GM21825 (cell line): ENCODE measurements at regions not wholly inside any gene's neighbourhood (a gene's known extent, or its start where the extent isn't known, plus 50 kb on each side); places are given as distances from the start of the nearest gene placed in this dataset.

Source experiments
- ATAC-seq: cut with Tn5 transposase; IDR thresholded peaks from one replicate; pipeline ENCODE4 v1.9.1; 2021; ENCODE audit warnings: mild to moderate bottlenecking, moderate library complexity; ENCODE audit not compliant: unreplicated experiment

- no peak for ATAC-seq
Observed at GRCh38 chr3:80096909-80097308, 329.1 kb upstream of the ROBO1 start.

GRCh38 chr3:80094589-80094988 is 326.8 kb upstream of the ROBO1 start:
- ATAC-seq: no peak

GRCh38 chr3:80087767-80088166 is 320.0 kb upstream of the ROBO1 start:
- ATAC-seq: no peak

- no peak for ATAC-seq
Observed at GRCh38 chr3:80086426-80086825, 318.6 kb upstream of the ROBO1 start.

DNA sequence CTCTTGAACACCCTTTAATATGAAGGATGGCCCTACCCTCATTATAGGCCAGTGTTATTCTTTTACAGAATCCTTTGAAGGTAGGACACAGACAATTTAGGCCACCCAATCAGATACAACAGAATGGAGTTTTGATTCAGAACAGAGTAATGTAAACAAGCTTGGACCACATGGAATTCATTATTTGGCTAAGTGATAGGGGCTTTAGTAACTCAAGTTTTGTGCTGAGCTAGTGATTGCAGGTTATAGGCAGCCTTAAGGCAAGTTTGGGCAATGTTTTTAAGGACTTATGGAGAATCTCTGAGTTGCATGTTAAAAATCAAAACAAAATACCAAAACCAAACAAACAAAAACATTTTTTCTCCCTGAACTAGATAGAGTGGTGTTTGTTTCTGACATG is 312.1 kb upstream of the ROBO1 start:
- no peak for ATAC-seq

GRCh38 chr3:80068459-80068858 is 300.7 kb upstream of the ROBO1 start:
- ATAC-seq: no peak

DNA sequence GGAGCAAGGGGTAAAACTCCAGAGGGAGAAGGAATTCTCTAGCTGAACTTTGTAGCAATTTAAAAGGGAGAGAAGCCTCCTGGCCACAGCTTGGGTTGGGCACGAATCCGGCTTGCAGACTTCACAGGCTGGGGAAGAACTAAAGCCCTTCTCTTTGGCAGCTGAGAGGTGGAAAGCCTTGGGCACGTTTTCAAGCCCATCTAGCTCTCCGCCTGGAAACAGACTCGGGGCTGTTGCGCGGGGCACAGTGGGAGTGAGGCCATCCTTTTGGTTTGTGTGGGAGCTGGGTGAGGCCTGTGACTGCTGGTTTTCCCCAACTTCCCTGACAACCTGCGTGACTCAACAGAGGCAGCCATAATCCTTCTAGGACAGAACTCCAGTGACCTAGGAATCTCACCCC is 295.7 kb upstream of the ROBO1 start:
- no peak for ATAC-seq

- ATAC-seq: no peak
Observed at GRCh38 chr3:80060664-80061063, 292.9 kb upstream of the ROBO1 start.

DNA sequence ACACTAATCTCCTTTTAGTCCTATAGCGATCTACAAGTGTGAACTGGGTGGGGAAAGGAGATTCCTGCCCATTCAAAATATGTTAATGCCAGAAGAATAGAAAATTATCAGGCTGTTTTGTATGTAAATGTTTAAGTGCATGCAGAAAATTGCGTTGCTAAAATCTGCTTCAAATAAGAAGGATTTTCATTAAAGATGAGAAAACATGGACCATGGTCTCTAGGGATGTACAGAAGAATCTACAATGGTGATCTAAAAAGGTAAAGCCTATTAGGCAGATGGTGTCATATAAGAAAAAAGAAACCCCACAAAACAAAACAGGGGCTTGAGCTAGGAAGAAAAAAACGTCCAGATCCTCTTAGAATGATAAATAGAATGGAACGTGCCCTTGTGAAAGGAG is 287.5 kb upstream of the ROBO1 start:
- no peak for ATAC-seq

GRCh38 chr3:80052271-80052670 is 284.5 kb upstream of the ROBO1 start:
- no peak for ATAC-seq

GRCh38 chr3:80051602-80051962 is 283.8 kb upstream of the ROBO1 start:
- no peak for ATAC-seq

- ATAC-seq: no peak
Observed at GRCh38 chr3:80050826-80051601, 283.2 kb upstream of the ROBO1 start.

DNA sequence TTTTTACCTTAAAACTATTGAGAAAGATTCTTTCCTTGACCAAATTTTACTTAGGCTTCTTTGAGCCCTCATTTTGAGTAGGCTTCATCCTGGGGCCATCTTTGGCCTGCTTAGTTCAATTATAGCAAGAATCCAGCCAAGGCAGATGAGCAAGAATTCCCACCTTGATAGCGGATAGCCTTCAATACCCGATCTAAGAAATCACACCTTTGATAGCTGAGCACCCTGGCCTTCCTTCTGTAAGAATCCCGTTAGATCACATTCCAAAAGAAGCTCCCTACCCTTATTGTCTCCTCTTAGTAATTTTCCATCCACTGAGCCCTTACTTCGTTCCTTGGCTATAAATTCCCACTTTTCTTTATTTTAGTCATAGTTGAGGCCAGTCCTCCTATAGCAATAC is 275.4 kb upstream of the ROBO1 start:
- ATAC-seq: no peak

DNA sequence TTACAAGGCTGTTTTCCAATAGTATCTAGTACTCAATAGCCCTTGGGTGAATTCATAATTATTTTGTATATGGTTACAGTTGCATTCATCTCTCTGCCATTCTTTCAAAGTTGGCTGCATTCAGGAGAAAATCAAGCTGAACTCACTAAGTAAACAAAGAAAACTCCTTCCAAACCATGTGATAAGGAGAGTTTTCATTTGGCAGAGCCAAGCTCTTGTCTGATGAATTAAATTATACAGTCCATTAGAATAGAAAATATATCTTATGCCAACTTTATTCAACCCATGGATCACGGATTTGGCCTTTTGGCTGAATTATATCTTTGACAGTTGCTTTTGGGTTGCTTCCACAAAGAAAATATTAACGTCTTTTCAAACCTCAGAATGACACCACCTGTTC is 272.3 kb upstream of the ROBO1 start:
- ATAC-seq: no peak

DNA sequence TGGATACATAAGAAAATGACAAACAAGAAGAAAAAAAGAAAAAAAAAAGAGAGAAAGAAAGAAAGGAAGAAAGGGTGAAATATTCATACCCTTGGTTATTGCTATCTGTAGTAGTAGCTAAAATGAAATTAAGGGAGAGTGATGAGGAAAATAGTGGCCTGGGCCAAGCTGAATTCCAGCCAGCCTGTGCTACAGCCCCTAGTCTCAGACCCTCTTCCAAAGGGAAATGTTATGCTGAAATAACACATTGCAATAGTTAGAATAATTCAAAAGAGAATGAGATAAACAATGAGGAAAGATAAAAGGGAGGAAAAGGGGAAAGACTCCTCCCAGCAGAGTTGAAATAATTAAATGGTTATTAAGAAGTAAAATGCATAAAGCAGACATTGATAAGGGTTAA is 268.4 kb upstream of the ROBO1 start:
- no peak for ATAC-seq

GRCh38 chr3:80035021-80035420 is 267.2 kb upstream of the ROBO1 start:
- ATAC-seq: no peak

GRCh38 chr3:80023010-80023409 is 255.2 kb upstream of the ROBO1 start:
- ATAC-seq: no peak

DNA sequence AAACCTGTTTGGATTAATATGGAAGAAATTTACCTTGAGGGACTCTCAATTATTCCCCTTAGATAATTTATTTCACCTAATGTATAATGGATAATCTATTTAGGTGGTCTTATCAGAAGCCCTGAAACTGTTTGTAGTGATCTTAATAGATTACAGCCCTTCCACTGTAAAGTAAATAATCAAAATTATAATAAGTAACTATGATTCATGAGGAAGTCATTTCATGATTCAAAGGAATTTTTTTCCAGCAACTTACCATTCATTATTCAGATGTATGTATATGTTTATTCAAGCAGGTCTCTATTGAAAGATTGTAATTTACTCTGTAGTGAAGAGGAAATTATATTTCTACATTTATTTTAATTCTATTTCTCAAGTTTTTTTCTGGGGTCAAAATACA is 250.6 kb upstream of the ROBO1 start:
- ATAC-seq: no peak

DNA sequence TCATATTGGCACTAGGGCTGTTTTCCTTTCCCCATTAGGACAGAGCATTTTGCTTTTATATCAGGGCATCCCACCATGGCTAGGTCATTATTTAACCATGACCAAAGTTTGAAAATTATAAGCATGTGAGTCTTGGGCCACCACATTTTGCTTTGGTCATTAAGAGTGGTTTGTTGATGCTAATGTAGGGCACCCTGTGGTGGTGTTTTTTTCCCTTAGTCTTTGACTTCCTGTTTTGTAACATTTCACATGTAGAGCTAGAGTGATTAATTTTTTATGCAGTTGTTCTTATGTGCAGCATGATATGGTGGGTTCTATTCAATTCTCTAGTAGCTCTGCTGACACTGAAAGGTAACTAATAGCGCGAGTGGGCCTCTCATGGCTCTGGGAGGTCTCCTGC is 249.6 kb upstream of the ROBO1 start:
- ATAC-seq: no peak

DNA sequence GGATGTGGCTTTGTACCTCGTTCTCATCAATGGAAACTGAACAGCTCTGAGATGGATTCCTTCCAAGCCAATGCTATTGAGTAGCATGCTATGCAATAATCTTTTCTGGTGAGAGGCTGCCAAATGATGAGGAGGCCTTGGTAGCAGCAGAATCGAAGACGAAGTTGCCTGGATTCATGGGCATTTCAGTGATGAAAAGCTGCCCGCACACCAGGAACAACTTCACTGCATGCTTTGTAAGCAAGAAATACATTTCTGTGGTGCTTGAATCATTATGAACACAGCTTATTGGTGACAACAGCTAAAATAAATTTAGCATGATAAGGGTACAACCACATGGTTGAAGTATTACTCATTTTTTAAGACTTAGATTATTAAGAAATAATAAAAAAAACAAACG is 246.8 kb upstream of the ROBO1 start:
- no peak for ATAC-seq

GRCh38 chr3:80010021-80010571 is 242.3 kb upstream of the ROBO1 start:
- ATAC-seq: no peak

DNA sequence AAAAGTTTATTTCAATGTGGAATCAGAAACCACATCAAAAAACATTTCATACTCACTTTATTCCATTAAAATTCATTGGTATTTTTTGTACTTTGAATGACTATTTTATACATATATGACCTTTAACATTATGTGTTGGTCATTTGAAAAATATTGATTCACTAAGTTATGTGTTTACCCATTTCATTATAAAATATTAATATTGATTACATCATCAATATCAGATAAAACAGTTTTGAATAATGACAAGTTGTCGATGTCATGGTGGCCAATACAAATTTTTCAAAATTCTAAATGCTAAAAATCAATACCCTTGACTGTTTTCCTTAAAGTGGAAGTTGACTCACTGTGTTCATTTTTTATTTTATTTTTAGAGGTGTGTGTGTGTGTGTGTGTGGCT is 239.7 kb upstream of the ROBO1 start:
- no peak for ATAC-seq

GRCh38 chr3:80006315-80006714 is 238.5 kb upstream of the ROBO1 start:
- no peak for ATAC-seq
